Liver (tissue), 8 donors: ENCODE measurements at regions not wholly inside any gene's neighbourhood (a gene's known extent, or its start where the extent isn't known, plus 50 kb on each side); places are given as distances from the start of the nearest gene placed in this dataset.

Source experiments
- DNase-seq: peaks from one replicate; pipeline ENCODE4 v3.0.0-alpha.2; 2017; ENCODE audit warnings: low spot score
- H3K27ac ChIP-seq, 2 donors: one replicate each; pipeline ENCODE4 v1.7.0; 2013; ENCODE audit warnings: inconsistent platforms in 2 of 2, low read length in 2 of 2, control low read depth in 1 of 2, low read depth in 1 of 2, mild to moderate bottlenecking in 1 of 2
- H3K27me3 ChIP-seq, 4 donors: one replicate each; pipeline versions ENCODE4 v1.6.1 to v1.7.0; 2013; ENCODE audit warnings: low read length in 3 of 4, inconsistent platforms in 1 of 4, mild to moderate bottlenecking in 1 of 4, moderate library complexity in 1 of 4; ENCODE audit not compliant: control insufficient read depth in 4 of 4, insufficient read depth in 4 of 4
- H3K36me3 ChIP-seq, 4 donors: one replicate each; pipeline versions ENCODE4 v1.6.1 to v1.7.0; 2013; ENCODE audit warnings: low read length in 3 of 4, mild to moderate bottlenecking in 3 of 4, low read depth in 1 of 4, moderate library complexity in 1 of 4; ENCODE audit not compliant: control insufficient read depth in 4 of 4, insufficient read depth in 3 of 4
- H3K4me1 ChIP-seq, 4 donors: one replicate each; pipeline versions ENCODE4 v1.6.1 to v1.7.0; 2013; ENCODE audit warnings: low read length in 3 of 4, mild to moderate bottlenecking in 3 of 4, moderate library complexity in 1 of 4; ENCODE audit not compliant: control insufficient read depth in 4 of 4, insufficient read depth in 4 of 4
- H3K4me3 ChIP-seq, 3 donors: one replicate each; pipeline versions ENCODE4 v1.6.1 to v1.7.0; 2013; ENCODE audit warnings: low read length in 3 of 3, control low read depth in 1 of 3, low read depth in 1 of 3, mild to moderate bottlenecking in 1 of 3
- H3K9ac ChIP-seq, 2 donors: one replicate each; pipeline ENCODE4 v1.7.0; 2013; ENCODE audit warnings: low read length in 2 of 2, mild to moderate bottlenecking in 2 of 2, moderate library complexity in 2 of 2, control low read depth in 1 of 2, low read depth in 1 of 2
- H3K9me3 ChIP-seq, 4 donors: one replicate each; pipeline versions ENCODE4 v1.6.1 to v1.7.0; 2013; ENCODE audit warnings: low read length in 3 of 4; ENCODE audit not compliant: control insufficient read depth in 4 of 4
- ATF3 ChIP-seq: IDR thresholded peaks from 2 replicates; pipeline ENCODE4 v1.6.1; 2016; ENCODE audit warnings: antibody characterized with exemption
- EGR1 ChIP-seq, 2 donors: IDR thresholded peaks; 2 replicates each; pipeline ENCODE4 v1.6.1; 2016 to 2018; ENCODE audit warnings: antibody characterized with exemption in 2 of 2, low read depth in 2 of 2
- FOXA1 ChIP-seq: IDR thresholded peaks from 2 replicates; pipeline ENCODE4 v1.6.1; 2016; ENCODE audit warnings: antibody characterized with exemption
- FOXA2 ChIP-seq: IDR thresholded peaks from 2 replicates; pipeline ENCODE4 v1.6.1; 2016; ENCODE audit warnings: antibody characterized with exemption
- GABPA ChIP-seq, 2 donors: IDR thresholded peaks in 1 of 2; conservative IDR thresholded peaks in 1 of 2; 2 replicates each; pipeline ENCODE4 v1.6.1; 2016; ENCODE audit warnings: antibody characterized with exemption in 2 of 2, mild to moderate bottlenecking in 1 of 2, moderate library complexity in 1 of 2
- HNF4A ChIP-seq, 2 donors: conservative IDR thresholded peaks; 2 replicates each; pipeline ENCODE4 v1.6.1; 2016; ENCODE audit warnings: antibody characterized with exemption in 2 of 2, mild to moderate bottlenecking in 2 of 2
- HNF4G ChIP-seq: IDR thresholded peaks from 2 replicates; pipeline ENCODE4 v1.6.1; 2016; ENCODE audit warnings: antibody characterized with exemption
- JUND ChIP-seq, 2 donors: IDR thresholded peaks; 2 replicates each; pipeline ENCODE4 v1.6.1; 2016; ENCODE audit warnings: antibody characterized with exemption in 2 of 2
- MAX ChIP-seq: IDR thresholded peaks from 2 replicates; pipeline ENCODE4 v1.6.1; 2016; ENCODE audit warnings: antibody characterized with exemption
- NR2F2 ChIP-seq: IDR thresholded peaks from 2 replicates; pipeline ENCODE4 v1.6.1; 2016; ENCODE audit warnings: antibody characterized with exemption
- RAD21 ChIP-seq, 2 donors: IDR thresholded peaks; 2 replicates each; pipeline ENCODE4 v1.6.1; 2016; ENCODE audit warnings: antibody characterized with exemption in 2 of 2, mild to moderate bottlenecking in 2 of 2
- RXRA ChIP-seq, 2 donors: IDR thresholded peaks; 2 replicates each; pipeline ENCODE4 v1.6.1; 2017 to 2018; ENCODE audit warnings: antibody characterized with exemption in 2 of 2, mild to moderate bottlenecking in 1 of 2
- SP1 ChIP-seq: IDR thresholded peaks from 2 replicates; pipeline ENCODE4 v1.6.1; 2018; ENCODE audit warnings: antibody characterized with exemption, mild to moderate bottlenecking
- TAF1 ChIP-seq: conservative IDR thresholded peaks from 2 replicates; pipeline ENCODE4 v1.6.1; 2016; ENCODE audit warnings: antibody characterized with exemption, mild to moderate bottlenecking
- YY1 ChIP-seq: IDR thresholded peaks from 2 replicates; pipeline ENCODE4 v1.6.1; 2016; ENCODE audit warnings: antibody characterized with exemption, mild to moderate bottlenecking
- ZBTB33 ChIP-seq: IDR thresholded peaks from 2 replicates; pipeline ENCODE4 v1.6.1; 2016; ENCODE audit warnings: antibody characterized with exemption
- WGBS: extraction: QIAGEN DNeasy Blood & Tissue Kit; methylation state at CpG from one replicate; pipeline ENCODE4 v1.1.7; 2013; 5-methylcytosine and 5-hydroxymethylcytosine counted together
- TF ChIP-seq, protein P1 (sequence below): fragments of 150-350 bp; IDR thresholded peaks from 2 replicates; pipeline ENCODE4 v1.5.1; 2017; ENCODE audit warnings: improper control_type of control experiment, low read depth, low read length; ENCODE audit not compliant: missing input control
- donor health status: healthy.
- donor health status: healthy.
- donor health status: healthy.
- donor health status: healthy.
- donor health status: healthy.

DNA sequence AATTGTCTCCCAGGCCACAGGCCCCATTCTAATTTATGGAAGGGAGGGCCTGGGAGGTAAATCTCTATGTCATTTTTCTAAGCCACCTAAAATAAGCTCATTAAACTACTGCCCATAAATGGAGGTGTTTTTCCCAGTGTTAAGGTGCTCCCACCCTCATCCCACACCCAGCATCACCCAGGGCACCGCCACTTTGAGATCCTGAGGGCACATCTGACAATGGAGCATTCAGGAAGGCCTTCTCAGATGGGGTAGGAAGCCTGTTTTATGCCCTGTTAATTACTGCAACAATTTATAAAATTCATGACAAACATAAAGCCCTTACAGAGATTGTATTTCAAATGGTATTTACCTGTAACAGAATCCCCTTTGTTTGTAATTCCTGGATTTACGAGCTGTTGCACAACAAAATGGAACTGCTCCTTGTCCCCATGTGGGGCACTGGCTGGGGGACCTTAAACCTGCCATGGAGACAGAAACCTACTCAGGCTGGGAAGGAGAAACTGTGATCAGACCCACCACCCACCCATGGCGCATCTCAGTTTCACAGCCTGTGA is 319.5 kb upstream of the USP24 start (continued):
- TF ChIP-seq ZBTB33 = no peak

GRCh38 chr1:55531644-55532043 is 316.5 kb upstream of the USP24 start:
- Histone ChIP-seq H3K9ac (no peak overlapping the region), H3K27ac (no peak overlapping the region), H3K36me3 (no peaks in the 10 kb centered on the region), H3K9me3 (no peaks in the 10 kb centered on the region), H3K4me1 (no peaks in the 10 kb centered on the region), H3K4me3 (no peak overlapping the region), H3K27me3 (no peaks in the 10 kb centered on the region)
- TF ChIP-seq GABPA (IDR thresholded peaks at IDR 0.05 in 1 of 2, conservative IDR thresholded peaks at IDR 0.05 in 1 of 2) (no peak), RAD21 (IDR thresholded peaks at IDR 0.05) (no peak), ATF3 (no peak), NR2F2 (no peak), ZBTB33 (no peak), JUND (IDR thresholded peaks at IDR 0.05) (no peak), YY1 (no peak), SP1 (no peak), TAF1 (no peak), HNF4A (conservative IDR thresholded peaks at IDR 0.05) (no peak), FOXA1 (no peak), FOXA2 (no peak)
- DNase-seq = no peak

DNA sequence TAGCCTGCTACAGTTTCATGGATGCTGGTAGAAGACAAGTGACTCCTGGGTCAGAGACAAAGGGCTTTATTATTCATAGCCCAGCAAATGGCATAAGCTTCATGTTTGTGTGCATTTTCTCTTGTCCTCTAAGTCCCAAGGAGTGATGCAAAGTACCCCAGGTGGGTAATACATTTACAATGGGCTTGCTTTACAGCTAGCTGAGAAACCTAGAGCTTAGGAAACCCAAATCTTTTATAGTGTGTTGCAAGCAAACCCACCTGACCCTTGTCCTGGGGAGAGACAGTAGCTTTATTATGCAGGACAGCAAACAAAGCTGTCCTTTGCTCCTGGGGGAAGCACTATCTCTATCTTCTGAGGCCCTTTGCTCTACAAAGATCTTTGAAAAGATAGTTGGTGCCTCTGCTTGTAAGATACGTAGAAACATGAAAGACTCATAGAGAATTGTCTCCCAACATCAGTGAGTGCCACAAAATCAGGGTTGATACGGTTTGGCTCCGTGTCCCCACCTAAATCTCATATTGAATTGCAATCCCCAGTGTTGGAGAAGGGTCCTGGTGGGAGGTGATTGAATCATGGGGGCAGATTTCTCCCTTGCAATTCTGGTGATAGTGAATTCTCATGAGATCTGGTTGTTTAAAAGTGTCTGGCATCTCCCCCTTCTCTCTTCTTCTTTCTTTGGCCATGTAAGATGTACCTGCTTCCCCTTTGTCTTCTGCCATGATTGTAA is 315.8 kb upstream of the USP24 start:
- DNase-seq = no peak
- Histone ChIP-seq H3K36me3 (no peaks in the 10 kb centered on the region), H3K27me3 (no peaks in the 10 kb centered on the region), H3K9ac (no peak overlapping the region), H3K27ac (no peak overlapping the region), H3K4me1 (no peaks in the 10 kb centered on the region), H3K9me3 (no peaks in the 10 kb centered on the region), H3K4me3 (no peak overlapping the region)
- WGBS = 83% methylated on average over 3 of the region's 3 CpGs
- TF ChIP-seq FOXA2 (no peak), ATF3 (no peak), HNF4A (conservative IDR thresholded peaks at IDR 0.05) (no peak), JUND (IDR thresholded peaks at IDR 0.05) (no peak), HNF4G (no peak), NR2F2 (no peak), YY1 (no peak), GABPA (IDR thresholded peaks at IDR 0.05 in 1 of 2, conservative IDR thresholded peaks at IDR 0.05 in 1 of 2) (no peak), SP1 (no peak), FOXA1 (no peak), MAX (no peak), RXRA (IDR thresholded peaks at IDR 0.05) (no peak), EGR1 (IDR thresholded peaks at IDR 0.05; ENCODE audit: low read depth in 2 of 2) (no peak), ZBTB33 (no peak), TAF1 (no peak)
- TF ChIP-seq, protein P1, sequence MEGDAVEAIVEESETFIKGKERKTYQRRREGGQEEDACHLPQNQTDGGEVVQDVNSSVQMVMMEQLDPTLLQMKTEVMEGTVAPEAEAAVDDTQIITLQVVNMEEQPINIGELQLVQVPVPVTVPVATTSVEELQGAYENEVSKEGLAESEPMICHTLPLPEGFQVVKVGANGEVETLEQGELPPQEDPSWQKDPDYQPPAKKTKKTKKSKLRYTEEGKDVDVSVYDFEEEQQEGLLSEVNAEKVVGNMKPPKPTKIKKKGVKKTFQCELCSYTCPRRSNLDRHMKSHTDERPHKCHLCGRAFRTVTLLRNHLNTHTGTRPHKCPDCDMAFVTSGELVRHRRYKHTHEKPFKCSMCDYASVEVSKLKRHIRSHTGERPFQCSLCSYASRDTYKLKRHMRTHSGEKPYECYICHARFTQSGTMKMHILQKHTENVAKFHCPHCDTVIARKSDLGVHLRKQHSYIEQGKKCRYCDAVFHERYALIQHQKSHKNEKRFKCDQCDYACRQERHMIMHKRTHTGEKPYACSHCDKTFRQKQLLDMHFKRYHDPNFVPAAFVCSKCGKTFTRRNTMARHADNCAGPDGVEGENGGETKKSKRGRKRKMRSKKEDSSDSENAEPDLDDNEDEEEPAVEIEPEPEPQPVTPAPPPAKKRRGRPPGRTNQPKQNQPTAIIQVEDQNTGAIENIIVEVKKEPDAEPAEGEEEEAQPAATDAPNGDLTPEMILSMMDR = no peak
